NCI-H2227 treated with DMSO at 0.1 percent for 48 hours (cell line): ENCODE measurements at regions not wholly inside any gene's neighbourhood (a gene's known extent, or its start where the extent isn't known, plus 50 kb on each side); places are given as distances from the start of the nearest gene placed in this dataset.
"Not testable (repeated sequence)": the region's sequence is repeated elsewhere in the genome, so short reads cannot be mapped to it uniquely, and the experiment has no call there.

ENCODE experiments used
- DNase-seq: peaks from one replicate; lab custom pipeline; 2025; lab: John Stamatoyannopoulos, UW

- DNase-seq = peak; percentile 77
Observed at GRCh38 chr12:92987362-92987761, 58.3 kb upstream of the EEA1 start.

DNA sequence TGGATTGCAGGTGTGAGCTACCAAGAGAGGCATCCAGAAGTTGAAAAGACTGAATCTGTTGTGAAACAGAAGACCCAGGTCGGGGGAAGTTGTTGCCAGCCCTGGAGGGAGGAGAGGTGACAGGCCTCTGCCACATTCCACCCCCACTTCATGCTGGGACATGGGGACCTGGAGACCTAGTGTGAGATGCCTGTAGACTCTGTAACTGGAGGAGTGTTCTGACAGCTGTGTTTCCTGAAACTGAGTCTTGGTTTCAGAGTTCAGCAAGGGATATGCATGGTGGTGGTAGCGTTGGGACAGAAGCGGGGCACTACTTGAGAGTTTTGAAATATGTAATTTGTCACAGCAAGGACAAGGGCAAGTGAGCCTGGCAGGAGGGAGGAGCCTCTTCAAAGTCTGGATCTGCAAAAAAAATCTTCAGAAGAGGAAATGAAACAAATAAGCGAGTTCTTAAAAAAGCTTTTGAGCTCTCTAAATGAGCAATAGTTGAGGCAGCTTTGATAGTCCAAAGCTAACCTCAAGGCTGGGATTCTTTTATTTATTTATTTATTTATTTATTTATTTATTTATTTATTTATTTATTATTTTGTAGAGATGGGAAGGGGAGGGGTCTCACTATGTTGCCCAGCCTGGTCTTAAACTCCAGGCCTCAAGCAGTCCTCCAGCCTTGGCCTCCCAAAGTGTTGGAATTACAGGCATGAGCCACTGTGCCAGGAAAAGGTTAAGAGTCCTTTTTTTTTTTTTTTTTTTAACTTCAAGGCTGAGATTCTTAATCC lies 58.9 kb upstream of the EEA1 start:
- DNase-seq = no peak

GRCh38 chr12:92988622-92989130 lies 59.6 kb upstream of the EEA1 start:
- DNase-seq = no peak

GRCh38 chr12:92989715-92990484 lies 60.8 kb upstream of the EEA1 start:
- no peak for DNase-seq

- no peak for DNase-seq
Observed at GRCh38 chr12:92991134-92991533, 62.0 kb upstream of the EEA1 start.

DNA sequence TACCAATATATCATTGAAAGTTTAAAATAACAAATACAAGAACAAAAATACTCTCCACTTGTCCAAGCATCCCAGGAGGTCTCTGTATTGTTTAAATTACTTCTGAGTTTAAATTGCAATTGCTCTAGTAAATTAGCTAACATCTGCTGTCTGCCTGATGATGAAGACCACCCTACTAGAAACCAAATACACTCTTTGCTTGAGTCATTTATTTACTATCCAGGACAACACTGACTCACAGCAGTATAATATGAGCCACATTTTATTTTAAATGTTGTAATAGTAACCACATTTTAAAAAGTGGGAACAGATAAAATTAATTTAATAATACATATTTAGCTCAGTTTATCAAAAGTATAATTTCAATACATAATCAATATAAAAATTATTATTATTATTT lies 62.9 kb upstream of the EEA1 start:
- no peak for DNase-seq

GRCh38 chr12:92993259-92993658 lies 64.2 kb upstream of the EEA1 start:
- DNase-seq = no peak

- DNase-seq = no peak
Observed at GRCh38 chr12:92995258-92995903, 66.3 kb upstream of the EEA1 start.

DNA sequence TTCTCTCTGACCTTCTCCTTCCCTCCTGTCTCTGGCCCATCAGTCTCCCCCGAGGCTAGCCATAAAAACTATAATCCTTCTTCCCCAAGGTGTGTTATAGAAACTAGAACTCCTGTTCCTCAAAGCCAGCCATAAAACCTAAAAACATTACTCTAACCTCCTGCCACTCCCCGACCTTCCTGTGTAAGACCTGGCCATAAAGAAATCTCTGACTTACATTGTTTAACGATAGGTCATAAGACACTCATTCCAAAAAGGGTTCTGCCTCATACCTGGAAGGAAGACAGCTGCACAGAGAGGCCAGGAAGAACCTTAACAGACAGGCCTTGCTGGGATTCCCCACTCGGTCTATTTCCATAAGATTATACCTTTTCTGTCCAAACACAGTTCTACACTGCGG lies 70.9 kb upstream of the EEA1 start:
- DNase-seq = no peak

GRCh38 chr12:93001407-93001806 lies 72.3 kb upstream of the EEA1 start:
- DNase-seq = no peak

DNA sequence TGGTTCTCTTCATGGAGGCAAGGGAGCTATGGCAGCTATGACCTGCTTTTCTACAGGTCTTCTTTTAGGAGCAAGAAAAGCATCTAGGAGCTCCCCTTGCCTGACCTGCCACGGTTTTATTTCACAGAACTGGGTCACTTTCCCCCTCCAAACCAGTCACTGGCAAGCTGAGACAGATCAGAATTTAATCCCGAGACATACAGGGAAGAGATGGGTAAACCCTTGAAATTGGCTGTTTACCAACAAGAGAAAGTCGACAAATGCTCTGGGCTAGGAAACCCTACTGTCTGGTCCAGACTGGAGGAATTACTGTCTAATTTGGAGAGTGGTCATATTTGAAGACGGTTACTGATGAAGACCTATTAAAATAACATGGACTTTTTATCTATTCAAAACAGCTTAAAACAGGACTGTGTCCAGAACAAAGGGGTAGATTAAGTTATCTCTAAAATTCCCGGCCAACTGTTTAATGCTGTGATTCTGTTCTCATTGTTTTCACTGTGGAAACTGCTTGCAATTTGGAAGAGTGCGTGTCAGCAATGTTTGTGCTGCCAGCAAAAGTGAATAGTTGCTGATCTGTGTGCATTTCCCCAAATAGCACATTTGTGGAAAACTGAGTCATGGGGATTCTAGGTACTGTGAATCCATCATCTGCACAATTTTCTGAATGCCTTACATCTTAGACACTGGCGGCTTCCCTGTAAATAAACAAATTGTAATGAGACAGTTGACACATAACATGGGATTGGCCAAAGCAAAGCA lies 73.4 kb upstream of the EEA1 start:
- DNase-seq = no peak

GRCh38 chr12:93003531-93004239 lies 74.6 kb upstream of the EEA1 start:
- peak; percentile 12 for DNase-seq

DNA sequence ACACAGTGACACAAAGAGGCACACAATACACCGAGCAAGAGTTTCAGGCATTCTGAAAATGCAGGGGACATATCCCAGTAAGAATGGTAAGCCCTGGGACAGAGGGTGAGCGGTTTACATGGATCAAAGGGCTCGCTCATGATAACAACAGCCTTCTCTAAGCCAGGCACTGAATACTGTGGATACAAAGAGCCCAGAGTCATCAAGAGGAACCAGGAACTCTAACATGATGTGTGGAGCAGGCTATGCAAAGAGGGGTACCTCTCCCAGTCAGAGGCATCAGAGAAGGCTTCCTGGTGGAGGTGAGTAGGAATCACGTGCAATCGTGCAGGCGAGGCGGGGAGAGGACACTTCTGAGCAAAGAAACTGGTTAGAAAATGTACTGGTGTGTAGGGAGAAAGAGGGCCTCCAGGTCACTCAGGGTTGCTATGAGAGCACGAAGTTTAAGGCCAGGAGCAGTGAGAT lies 76.9 kb upstream of the EEA1 start:
- DNase-seq = no peak

DNA sequence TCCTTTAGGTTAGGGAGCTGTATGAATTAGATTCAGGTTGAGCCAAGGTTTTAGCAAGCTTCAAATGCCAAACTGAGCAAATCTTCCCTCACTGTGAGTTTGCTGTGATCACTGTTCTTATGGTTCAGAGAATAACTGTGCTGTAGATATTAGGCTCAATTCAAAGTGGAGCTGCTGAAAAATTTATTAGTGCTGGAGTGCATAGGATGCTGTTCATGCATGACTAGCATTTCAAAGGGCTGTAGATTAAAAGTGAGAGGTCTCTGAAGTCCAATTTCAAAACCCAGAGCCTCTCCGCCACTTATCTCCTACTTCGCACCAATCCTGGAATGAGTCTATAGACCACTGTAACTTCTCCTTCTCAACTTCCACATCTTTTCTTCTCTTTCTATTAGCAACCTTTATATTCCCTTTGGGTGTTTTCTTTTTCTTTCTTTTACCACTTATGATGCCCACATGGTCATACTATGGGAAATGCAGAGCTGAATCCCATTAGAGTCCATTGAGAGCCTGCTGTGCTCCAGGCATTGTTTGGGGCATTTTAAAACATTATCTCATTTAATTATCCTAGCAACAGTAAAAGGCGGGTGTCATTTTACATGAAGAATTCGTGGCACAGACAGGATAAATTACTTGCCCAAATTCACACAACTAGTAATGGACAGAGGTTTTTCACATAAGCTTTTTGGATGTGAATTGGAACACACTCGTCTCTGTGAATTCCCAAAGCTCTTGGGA lies 77.5 kb upstream of the EEA1 start:
- no peak for DNase-seq

DNA sequence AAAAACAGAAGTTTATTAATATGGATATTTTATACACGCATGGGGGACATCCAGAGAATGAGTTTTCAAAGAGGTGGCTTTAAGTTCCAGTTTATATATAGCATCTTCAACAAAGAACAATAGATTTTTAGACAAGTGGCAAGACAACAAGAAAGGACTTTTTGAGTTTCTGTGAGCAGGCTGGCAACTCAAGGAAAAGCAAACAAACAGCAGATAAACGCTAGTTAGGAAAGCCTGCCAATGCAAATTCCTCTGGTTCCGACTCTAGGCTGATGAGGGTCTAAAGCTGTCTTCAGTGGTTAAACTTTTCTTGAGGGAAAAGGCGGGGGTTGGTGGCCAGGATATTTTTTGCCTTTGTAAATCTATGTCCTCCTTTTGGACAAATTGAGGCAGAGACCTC lies 78.4 kb upstream of the EEA1 start:
- no peak for DNase-seq

DNA sequence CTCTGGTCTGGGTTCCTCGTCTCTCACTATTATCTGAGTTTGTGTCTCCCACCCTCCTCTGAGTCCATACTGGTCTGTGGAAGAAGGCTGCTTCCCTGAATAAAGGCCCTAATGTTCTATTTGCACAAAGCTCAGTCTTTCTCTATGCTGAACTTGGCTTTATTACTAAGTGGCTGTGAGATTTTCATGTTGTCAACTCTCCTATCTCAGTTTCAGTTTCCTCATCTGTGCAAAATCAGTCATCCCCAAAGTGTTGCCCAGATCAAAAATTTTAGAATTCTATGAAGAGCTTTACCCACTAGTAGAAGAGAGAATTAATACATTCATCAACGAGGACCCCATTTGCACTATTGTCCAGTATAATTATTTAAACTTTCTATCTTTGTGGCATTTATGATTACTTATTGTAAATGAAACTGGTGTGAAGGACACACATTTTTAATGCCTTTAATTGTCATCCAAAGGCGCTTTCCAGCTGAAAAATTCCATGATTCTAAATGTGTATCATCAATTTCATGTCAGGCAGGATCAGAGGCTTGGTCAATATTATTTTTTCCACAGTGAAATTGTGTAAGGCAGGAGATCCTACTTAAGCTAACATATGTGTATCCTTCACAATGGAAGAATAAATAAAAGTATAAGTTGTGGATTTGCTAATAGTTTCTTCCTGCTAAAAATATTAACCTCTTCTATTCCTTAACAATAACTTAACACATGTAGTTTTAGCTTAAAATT lies 79.1 kb upstream of the EEA1 start:
- no peak for DNase-seq

DNA sequence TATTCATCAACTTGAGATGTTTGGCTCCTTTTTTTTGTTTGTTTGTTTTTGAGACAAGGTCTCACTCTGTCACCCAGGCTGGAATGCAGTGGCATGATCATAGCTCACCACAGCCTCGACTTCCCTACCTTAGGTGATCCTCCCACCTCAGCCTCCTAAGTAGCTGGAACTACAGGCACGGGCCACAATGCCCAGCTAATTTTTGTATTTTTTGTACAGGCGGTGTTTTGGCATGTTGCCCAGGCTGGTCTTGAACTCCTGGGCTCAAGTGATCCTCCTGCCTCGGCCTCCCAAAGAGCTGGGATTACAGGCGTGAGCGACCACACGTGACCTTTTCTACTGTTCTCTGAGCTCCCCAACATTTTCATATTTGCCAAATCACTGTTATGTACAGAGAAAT lies 79.8 kb upstream of the EEA1 start:
- not testable (repeated sequence) for DNase-seq

- no peak for DNase-seq
Observed at GRCh38 chr12:93009533-93009932, 80.4 kb upstream of the EEA1 start.

- no peak for DNase-seq
Observed at GRCh38 chr12:93010461-93010860, 81.4 kb upstream of the EEA1 start.

- DNase-seq = no peak
Observed at GRCh38 chr12:93011100-93011499, 82.0 kb upstream of the EEA1 start.
